ENCODE measurements at regions not wholly inside any gene's neighbourhood (a gene's known extent, or its start where the extent isn't known, plus 50 kb on each side); places are given as distances from the start of the nearest gene placed in this dataset.

DNA sequence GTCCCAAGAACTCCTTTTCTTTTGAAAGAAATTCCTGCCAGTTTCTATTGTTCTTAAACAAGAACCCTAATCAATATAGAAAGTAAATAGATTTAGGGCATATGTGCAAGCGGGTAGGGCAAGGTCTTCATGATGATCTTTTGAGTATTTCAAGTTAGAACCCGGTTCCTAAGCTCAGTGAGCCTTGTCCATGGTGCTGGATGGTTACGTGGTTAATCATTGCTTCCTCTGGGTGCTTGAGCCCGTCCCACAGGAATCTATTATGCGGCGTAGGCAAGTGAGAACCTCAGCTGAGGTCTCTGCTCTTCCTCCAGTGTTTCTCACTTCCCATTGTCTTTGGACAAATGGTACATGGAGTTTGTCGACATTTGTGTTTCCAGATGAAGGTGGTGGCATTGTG is 580.8 kb upstream of the EEF2KMT start:
- H3K36me3 ChIP-seq (ENCODE audit: control insufficient read depth, insufficient read depth, low read length), result no peaks in the 10 kb centered on the region
- H3K9me3 ChIP-seq (ENCODE audit: control insufficient read depth, low read length), result no peaks in the 10 kb centered on the region
- no peak for DNase-seq
- no peak overlapping the region for H3K27ac ChIP-seq (ENCODE audit: insufficient read depth, low read length, poor library complexity, severe bottlenecking)
- no peaks in the 10 kb centered on the region for H3K4me1 ChIP-seq (ENCODE audit: control insufficient read depth, insufficient read depth, low read length, poor library complexity, severe bottlenecking)
- no peak overlapping the region for H3K4me3 ChIP-seq (ENCODE audit: insufficient read depth, low read depth, low read length, poor library complexity, severe bottlenecking)
- H3K27me3 ChIP-seq (replicated peaks; ENCODE audit: control insufficient read depth, insufficient read depth, low read length, poor library complexity, severe bottlenecking), result no peaks in the 10 kb centered on the region

DNA sequence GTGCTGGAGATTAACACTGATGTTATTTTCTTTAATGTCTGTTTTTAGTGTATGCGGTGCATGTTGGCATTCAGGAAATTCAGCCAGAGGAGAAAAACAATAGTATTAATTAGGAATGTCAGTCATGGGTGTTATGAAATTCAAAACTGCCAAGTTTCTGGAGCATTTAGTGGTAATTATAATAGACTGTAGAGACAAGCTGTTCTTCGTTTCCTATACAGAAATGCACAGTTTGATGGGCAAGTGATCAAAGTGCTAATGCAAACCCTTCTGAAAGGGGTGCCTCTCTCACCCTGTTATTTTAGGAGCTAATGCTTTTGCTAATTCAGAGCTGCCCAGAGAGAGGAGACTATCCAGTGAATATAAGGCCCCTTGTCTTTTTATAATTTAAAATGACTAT is 573.8 kb upstream of the EEF2KMT start:
- Histone ChIP-seq H3K27me3 (replicated peaks; ENCODE audit: control insufficient read depth, insufficient read depth, low read length, poor library complexity, severe bottlenecking) (no peaks in the 10 kb centered on the region), H3K9me3 (ENCODE audit: control insufficient read depth, low read length) (no peaks in the 10 kb centered on the region), H3K4me3 (ENCODE audit: insufficient read depth, low read depth, low read length, poor library complexity, severe bottlenecking) (no peak overlapping the region), H3K27ac (ENCODE audit: insufficient read depth, low read length, poor library complexity, severe bottlenecking) (no peak overlapping the region), H3K4me1 (ENCODE audit: control insufficient read depth, insufficient read depth, low read length, poor library complexity, severe bottlenecking) (no peaks in the 10 kb centered on the region), H3K36me3 (ENCODE audit: control insufficient read depth, insufficient read depth, low read length) (no peaks in the 10 kb centered on the region)
- no peak for DNase-seq

DNA sequence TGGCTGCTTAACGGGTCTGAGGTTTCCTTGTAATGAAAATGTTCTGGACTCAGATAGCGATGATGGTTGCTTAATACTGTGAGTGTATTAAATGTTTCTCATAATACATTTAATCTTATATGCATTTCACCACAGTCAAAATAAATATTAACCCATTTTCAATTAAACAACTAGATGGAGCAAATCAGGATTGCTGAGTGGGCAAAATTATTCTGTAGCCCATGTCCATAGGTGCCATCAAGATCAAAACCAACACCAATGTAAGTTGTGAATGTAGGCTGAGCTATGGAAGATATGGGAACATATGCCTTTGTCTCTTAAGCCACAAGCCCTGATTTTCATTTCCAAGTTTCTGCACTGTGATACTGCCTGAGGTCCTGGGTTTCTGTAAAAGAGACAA is 572.6 kb upstream of the EEF2KMT start:
- Histone ChIP-seq H3K4me3 (ENCODE audit: insufficient read depth, low read depth, low read length, poor library complexity, severe bottlenecking) (no peak overlapping the region), H3K36me3 (ENCODE audit: control insufficient read depth, insufficient read depth, low read length) (no peaks in the 10 kb centered on the region), H3K27me3 (replicated peaks; ENCODE audit: control insufficient read depth, insufficient read depth, low read length, poor library complexity, severe bottlenecking) (no peaks in the 10 kb centered on the region), H3K27ac (ENCODE audit: insufficient read depth, low read length, poor library complexity, severe bottlenecking) (no peak overlapping the region), H3K9me3 (ENCODE audit: control insufficient read depth, low read length) (no peaks in the 10 kb centered on the region), H3K4me1 (ENCODE audit: control insufficient read depth, insufficient read depth, low read length, poor library complexity, severe bottlenecking) (no peaks in the 10 kb centered on the region)
- no peak for DNase-seq

DNA sequence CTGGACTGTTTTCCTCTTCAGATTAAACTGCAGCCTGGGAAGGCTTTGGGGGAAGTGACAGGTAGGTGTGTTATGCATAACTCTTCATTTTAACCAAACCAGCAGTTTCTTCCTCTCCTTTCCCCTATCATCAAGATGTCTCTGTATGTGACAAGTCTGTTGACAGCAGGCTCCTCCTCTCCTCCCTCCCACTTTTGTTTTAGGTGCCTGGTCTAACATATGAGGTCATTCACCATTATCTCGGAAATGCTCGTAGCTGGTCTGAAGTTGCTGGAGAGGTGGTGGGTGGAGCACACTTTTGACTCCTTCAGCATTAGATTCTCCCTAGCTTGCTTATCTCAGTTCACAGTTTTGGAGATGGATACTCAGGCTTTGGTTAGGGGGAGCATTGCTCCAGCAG is 571.0 kb upstream of the EEF2KMT start:
- H3K27me3 ChIP-seq (replicated peaks; ENCODE audit: control insufficient read depth, insufficient read depth, low read length, poor library complexity, severe bottlenecking), result no peaks in the 10 kb centered on the region
- no peak overlapping the region for H3K27ac ChIP-seq (ENCODE audit: insufficient read depth, low read length, poor library complexity, severe bottlenecking)
- no peak overlapping the region for H3K4me3 ChIP-seq (ENCODE audit: insufficient read depth, low read depth, low read length, poor library complexity, severe bottlenecking)
- DNase-seq, result no peak
- no peaks in the 10 kb centered on the region for H3K36me3 ChIP-seq (ENCODE audit: control insufficient read depth, insufficient read depth, low read length)
- no peaks in the 10 kb centered on the region for H3K9me3 ChIP-seq (ENCODE audit: control insufficient read depth, low read length)
- no peaks in the 10 kb centered on the region for H3K4me1 ChIP-seq (ENCODE audit: control insufficient read depth, insufficient read depth, low read length, poor library complexity, severe bottlenecking)

DNA sequence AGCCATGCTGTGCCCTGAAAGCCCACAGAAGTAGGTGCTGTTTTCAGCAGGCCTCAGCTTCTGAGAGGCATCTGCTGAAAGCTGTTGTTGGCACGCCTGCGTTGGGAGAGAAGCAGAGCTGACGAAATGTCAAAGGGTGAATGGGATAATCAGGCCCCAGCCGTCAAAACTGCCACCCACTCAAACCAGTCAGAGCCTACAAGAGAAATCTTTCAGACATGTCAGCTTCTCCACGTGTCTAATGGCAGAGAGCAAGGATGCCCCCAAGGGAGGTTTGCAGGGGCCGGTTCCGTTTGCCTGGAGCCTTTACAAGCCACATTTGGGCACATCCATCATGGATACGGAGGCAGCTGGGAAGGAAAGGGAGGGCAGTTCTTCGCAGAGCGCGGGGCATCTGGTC is 568.2 kb upstream of the EEF2KMT start:
- Histone ChIP-seq H3K36me3 (ENCODE audit: control insufficient read depth, insufficient read depth, low read length) (no peaks in the 10 kb centered on the region), H3K4me1 (ENCODE audit: control insufficient read depth, insufficient read depth, low read length, poor library complexity, severe bottlenecking) (no peaks in the 10 kb centered on the region), H3K4me3 (ENCODE audit: insufficient read depth, low read depth, low read length, poor library complexity, severe bottlenecking) (no peak overlapping the region), H3K27me3 (replicated peaks; ENCODE audit: control insufficient read depth, insufficient read depth, low read length, poor library complexity, severe bottlenecking) (no peaks in the 10 kb centered on the region), H3K27ac (ENCODE audit: insufficient read depth, low read length, poor library complexity, severe bottlenecking) (no peak overlapping the region), H3K9me3 (ENCODE audit: control insufficient read depth, low read length) (no peaks in the 10 kb centered on the region)
- DNase-seq, result no peak

DNA sequence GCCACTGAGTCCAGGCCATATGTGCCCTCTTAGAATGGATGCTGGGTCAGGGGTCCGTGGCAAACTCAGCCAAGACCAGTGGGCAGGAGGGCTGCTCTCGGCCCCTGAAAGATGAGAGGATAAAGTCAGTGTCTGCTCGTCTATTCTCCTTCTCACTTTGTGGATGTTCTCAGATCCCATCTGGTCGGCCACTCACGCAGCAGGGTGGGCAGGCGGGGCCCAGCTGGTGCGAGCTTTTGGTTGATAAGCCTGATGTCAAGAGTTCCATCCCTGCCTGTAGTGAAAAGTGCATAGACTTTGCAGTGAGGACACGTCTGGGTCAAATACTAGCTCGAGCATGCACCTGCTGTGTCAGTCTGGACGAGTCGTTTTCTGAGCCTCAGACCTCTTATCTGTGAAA is 556.2 kb upstream of the EEF2KMT start:
- Histone ChIP-seq H3K27ac (ENCODE audit: insufficient read depth, low read length, poor library complexity, severe bottlenecking) (no peak overlapping the region), H3K36me3 (ENCODE audit: control insufficient read depth, insufficient read depth, low read length) (no peaks in the 10 kb centered on the region), H3K9me3 (ENCODE audit: control insufficient read depth, low read length) (no peaks in the 10 kb centered on the region), H3K27me3 (replicated peaks; ENCODE audit: control insufficient read depth, insufficient read depth, low read length, poor library complexity, severe bottlenecking) (no peaks in the 10 kb centered on the region), H3K4me3 (ENCODE audit: insufficient read depth, low read depth, low read length, poor library complexity, severe bottlenecking) (no peak overlapping the region), H3K4me1 (ENCODE audit: control insufficient read depth, insufficient read depth, low read length, poor library complexity, severe bottlenecking) (no peaks in the 10 kb centered on the region)
- no peak for DNase-seq

DNA sequence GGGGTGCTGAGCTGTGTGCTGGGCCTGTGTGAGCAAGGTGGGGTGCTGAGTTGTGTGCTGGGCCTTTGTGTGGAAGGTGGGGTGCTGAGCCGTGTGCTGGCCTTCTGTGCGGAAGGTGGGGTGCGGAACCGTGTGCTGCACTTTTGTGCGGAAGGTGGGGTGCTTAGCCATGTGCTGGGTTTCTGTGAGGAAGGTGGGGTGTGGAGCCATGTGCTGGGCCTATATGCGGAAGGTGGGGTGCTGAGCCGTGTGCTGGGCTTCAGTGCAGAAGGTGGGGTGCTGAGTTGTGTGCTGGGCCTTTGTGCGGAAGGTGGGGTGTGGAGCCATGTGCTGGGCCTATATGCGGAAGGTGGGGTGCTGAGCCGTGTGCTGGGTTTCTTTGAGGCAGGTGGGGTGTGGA is 555.4 kb upstream of the EEF2KMT start:
- Histone ChIP-seq H3K27ac (ENCODE audit: insufficient read depth, low read length, poor library complexity, severe bottlenecking) (no peak overlapping the region), H3K36me3 (ENCODE audit: control insufficient read depth, insufficient read depth, low read length) (no peaks in the 10 kb centered on the region), H3K4me3 (ENCODE audit: insufficient read depth, low read depth, low read length, poor library complexity, severe bottlenecking) (no peak overlapping the region), H3K27me3 (replicated peaks; ENCODE audit: control insufficient read depth, insufficient read depth, low read length, poor library complexity, severe bottlenecking) (no peaks in the 10 kb centered on the region), H3K9me3 (ENCODE audit: control insufficient read depth, low read length) (no peaks in the 10 kb centered on the region), H3K4me1 (ENCODE audit: control insufficient read depth, insufficient read depth, low read length, poor library complexity, severe bottlenecking) (no peaks in the 10 kb centered on the region)
- no peak for DNase-seq

DNA sequence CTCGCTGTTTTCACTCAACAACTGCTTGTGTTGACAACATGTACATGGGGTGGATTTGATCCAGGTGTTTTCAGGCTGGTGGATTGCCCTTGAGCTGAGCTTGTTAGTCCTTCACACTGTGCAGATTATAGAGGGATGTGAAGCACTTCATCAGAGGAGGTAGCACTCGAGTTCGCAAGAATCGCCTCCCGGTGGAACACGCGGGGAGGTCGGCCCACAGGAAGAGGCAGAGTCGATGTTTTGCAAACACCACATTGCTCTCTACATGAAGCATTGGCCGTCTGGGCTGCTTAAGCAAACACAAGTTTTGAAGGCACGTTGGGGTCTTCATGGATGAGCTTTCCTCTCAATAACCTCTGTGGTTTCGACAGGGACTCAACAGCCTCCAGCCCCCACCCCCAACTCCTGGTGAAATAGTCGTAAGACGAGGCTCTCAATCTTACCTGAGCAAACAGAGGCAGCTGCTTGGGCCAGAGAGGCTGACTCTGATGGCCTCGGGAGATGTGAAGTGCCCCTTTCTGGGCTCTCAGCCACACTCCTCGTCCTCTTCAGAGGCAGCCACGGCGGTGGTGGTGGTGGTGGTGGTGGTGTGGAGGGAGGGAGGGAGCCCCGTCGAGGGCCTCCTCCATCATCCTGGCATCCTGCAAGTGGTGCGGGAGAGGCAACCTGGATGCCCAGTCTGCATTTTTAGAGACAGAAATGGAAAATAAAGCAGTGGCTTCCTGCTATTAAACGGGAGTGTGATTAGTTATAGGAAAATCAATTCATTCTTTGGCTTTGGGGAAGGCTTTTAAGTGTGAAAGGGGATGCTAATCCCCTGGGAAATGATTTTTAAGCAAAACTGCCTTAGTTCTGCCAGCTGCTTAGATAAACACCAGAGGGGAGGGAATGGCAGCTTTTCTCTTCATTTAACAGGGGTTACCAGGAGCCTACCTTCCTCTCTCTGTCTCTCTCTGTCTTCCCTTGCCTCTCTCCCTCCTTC is 552.5 kb upstream of the EEF2KMT start:
- H3K9me3 ChIP-seq (ENCODE audit: control insufficient read depth, low read length), result no peaks in the 10 kb centered on the region
- H3K4me3 ChIP-seq (ENCODE audit: insufficient read depth, low read depth, low read length, poor library complexity, severe bottlenecking), result no peak overlapping the region
- H3K27me3 ChIP-seq (replicated peaks; ENCODE audit: control insufficient read depth, insufficient read depth, low read length, poor library complexity, severe bottlenecking), result no peaks in the 10 kb centered on the region
- H3K36me3 ChIP-seq (ENCODE audit: control insufficient read depth, insufficient read depth, low read length), result no peaks in the 10 kb centered on the region
- H3K27ac ChIP-seq (ENCODE audit: insufficient read depth, low read length, poor library complexity, severe bottlenecking), result no peak overlapping the region
- no peak for DNase-seq
- H3K4me1 ChIP-seq (ENCODE audit: control insufficient read depth, insufficient read depth, low read length, poor library complexity, severe bottlenecking), result no peaks in the 10 kb centered on the region

DNA sequence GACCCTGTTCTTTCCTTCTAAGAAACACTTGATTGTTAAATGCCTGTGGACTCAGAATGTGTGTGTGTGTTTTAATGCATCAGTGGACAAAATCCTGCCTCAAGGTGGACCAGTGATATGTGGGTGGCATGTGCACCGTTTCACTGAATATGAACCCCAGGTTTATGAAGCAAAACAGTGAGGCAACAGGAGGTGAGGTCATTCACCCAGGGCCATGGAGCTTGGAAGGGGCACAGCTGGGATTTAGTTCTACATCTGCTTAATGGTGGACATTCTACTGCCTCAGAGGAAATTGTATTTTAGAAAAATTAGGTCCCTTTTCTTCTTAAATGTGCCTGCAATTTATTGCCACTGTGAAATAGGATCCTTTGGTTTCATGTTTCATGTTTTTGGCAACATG is 549.5 kb upstream of the EEF2KMT start:
- Histone ChIP-seq H3K27ac (ENCODE audit: insufficient read depth, low read length, poor library complexity, severe bottlenecking) (no peak overlapping the region), H3K36me3 (ENCODE audit: control insufficient read depth, insufficient read depth, low read length) (no peaks in the 10 kb centered on the region)

DNA sequence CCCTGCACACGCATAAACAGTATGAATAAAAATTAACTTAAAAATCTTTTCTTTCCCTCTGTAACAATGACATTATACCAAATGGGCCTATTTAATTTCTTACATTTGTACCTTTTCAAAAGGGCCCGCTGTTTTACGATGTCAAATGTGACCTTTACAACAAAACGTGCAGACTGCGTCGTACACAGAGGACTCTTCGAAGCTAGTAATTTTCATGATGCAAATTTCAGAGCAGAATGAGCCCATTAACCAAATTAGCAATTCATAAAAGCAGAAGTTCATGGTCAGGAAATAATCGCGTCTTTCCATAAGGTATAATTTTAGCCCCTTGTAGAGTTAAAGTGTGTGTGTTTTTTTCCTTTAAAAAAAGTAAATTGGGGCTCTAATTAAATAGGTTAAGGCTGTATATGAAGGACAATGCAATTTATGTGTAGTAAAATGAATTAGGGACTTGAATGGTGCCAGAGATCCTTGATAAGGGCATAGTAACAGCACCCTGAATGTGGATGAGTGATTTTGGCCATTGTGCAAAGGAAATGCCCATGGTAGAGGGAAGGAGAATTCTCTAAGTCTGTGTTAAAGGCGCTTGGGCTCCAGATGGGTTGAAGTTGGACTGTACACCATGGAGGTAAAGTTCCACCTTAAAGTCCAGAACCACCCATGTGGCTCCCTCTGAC is 546.4 kb upstream of the EEF2KMT start:
- H3K9me3 ChIP-seq (ENCODE audit: control insufficient read depth, low read length), result no peaks in the 10 kb centered on the region
- no peak for DNase-seq
- no peaks in the 10 kb centered on the region for H3K36me3 ChIP-seq (ENCODE audit: control insufficient read depth, insufficient read depth, low read length)
- H3K27ac ChIP-seq (ENCODE audit: insufficient read depth, low read length, poor library complexity, severe bottlenecking), result no peak overlapping the region
- H3K4me3 ChIP-seq (ENCODE audit: insufficient read depth, low read depth, low read length, poor library complexity, severe bottlenecking), result no peak overlapping the region
- H3K27me3 ChIP-seq (replicated peaks; ENCODE audit: control insufficient read depth, insufficient read depth, low read length, poor library complexity, severe bottlenecking), result no peaks in the 10 kb centered on the region
- no peaks in the 10 kb centered on the region for H3K4me1 ChIP-seq (ENCODE audit: control insufficient read depth, insufficient read depth, low read length, poor library complexity, severe bottlenecking)

More for the DNA sequence above, 549.5 kb upstream of the EEF2KMT start:
- Histone ChIP-seq H3K4me3 (ENCODE audit: insufficient read depth, low read depth, low read length, poor library complexity, severe bottlenecking) (no peak overlapping the region), H3K9me3 (ENCODE audit: control insufficient read depth, low read length) (no peaks in the 10 kb centered on the region), H3K4me1 (ENCODE audit: control insufficient read depth, insufficient read depth, low read length, poor library complexity, severe bottlenecking) (no peaks in the 10 kb centered on the region), H3K27me3 (replicated peaks; ENCODE audit: control insufficient read depth, insufficient read depth, low read length, poor library complexity, severe bottlenecking) (no peaks in the 10 kb centered on the region)
- no peak for DNase-seq

Measured in effector memory CD4-positive, alpha-beta T cell (primary cell).